HL-60 (cell line): ENCODE measurements at regions not wholly inside any gene's neighbourhood (a gene's known extent, or its start where the extent isn't known, plus 50 kb on each side); places are given as distances from the start of the nearest gene placed in this dataset.

ENCODE experiments used
- DNase-seq, 2 experiments: peaks; one replicate each; pipeline ENCODE4 v3.0.0-alpha.2; 2010 to 2020; ENCODE audit warnings: low read depth in 1 of 2, low spot score in 1 of 2
- H3K27ac ChIP-seq: fragments of 250-450 bp; sonication (Bioruptor Pico); replicated peaks from 2 replicates; pipeline ENCODE4 v1.5.1; 2020; ENCODE audit warnings: mild to moderate bottlenecking, moderate library complexity
- H3K27me3 ChIP-seq: fragments of 250-450 bp; sonication (Bioruptor Pico); 2 replicates; pipeline ENCODE4 v1.5.1; 2021; ENCODE audit warnings: mild to moderate bottlenecking, moderate library complexity; ENCODE audit not compliant: insufficient read depth, poor library complexity, severe bottlenecking
- H3K4me3 ChIP-seq: replicated peaks from 2 replicates; pipeline ENCODE4 v1.5.1; 2011; ENCODE audit warnings: mild to moderate bottlenecking, control low read depth, low read length; ENCODE audit not compliant: insufficient read depth
- CTCF ChIP-seq: IDR thresholded peaks from one replicate; pipeline ENCODE4 v1.5.1; 2011; ENCODE audit warnings: low read length, control low read depth, inconsistent platforms; ENCODE audit not compliant: insufficient read depth
- GABPA ChIP-seq: IDR thresholded peaks from 2 replicates; pipeline ENCODE4 v1.6.1; 2012; ENCODE audit warnings: low read depth
- POLR2AphosphoS5 ChIP-seq: IDR thresholded peaks from 2 replicates; pipeline ENCODE4 v1.6.1; 2012; ENCODE audit warnings: low read depth
- REST ChIP-seq: IDR thresholded peaks from 2 replicates; pipeline ENCODE4 v1.6.1; 2012; ENCODE audit warnings: low read depth; ENCODE audit not compliant: insufficient replicate concordance
- SPI1 ChIP-seq: IDR thresholded peaks from 2 replicates; pipeline ENCODE4 v1.6.1; 2012; ENCODE audit warnings: low read depth, mild to moderate bottlenecking, borderline replicate concordance

GRCh38 chr10:88086187-88086960 lies 222.9 kb downstream of the PTEN start:
- no peak overlapping the region for H3K4me3 ChIP-seq
- DNase-seq = no peak
- no peak overlapping the region for H3K27ac ChIP-seq
- TF ChIP-seq POLR2AphosphoS5 (no peak), SPI1 (no peak), CTCF (no peak), GABPA (no peak), REST (no peak)
- H3K27me3 ChIP-seq = no peaks in the 10 kb centered on the region

- DNase-seq = no peak
- no peaks in the 10 kb centered on the region for H3K27me3 ChIP-seq
- TF ChIP-seq REST = no peak
- no peak for TF ChIP-seq GABPA
- no peak for TF ChIP-seq CTCF
- TF ChIP-seq POLR2AphosphoS5 = no peak
- H3K27ac ChIP-seq = no peak overlapping the region
- no peak overlapping the region for H3K4me3 ChIP-seq
These were observed 225.3 kb downstream of the PTEN start for GRCh38 chr10:88088441-88089340.

GRCh38 chr10:88089498-88089897 lies 226.1 kb downstream of the PTEN start:
- Histone ChIP-seq H3K27ac (0 out of 2 replicates have a peak overlapping the region, but pooled peaks have one; percentile 7), H3K27me3 (no peaks in the 10 kb centered on the region), H3K4me3 (no peak overlapping the region)
- TF ChIP-seq POLR2AphosphoS5 (no peak), CTCF (no peak), GABPA (no peak), REST (no peak), SPI1 (no peak)
- no peak for DNase-seq
